Stimulated activated CD8-positive, alpha-beta memory T cell treated with anti-CD3 and anti-CD28 coated beads, Interleukin-12 subunit alpha, Interleukin-12 subunit beta, amount 100 ng/mL, for 24 hours (primary cell): ENCODE measurements at regions not wholly inside any gene's neighbourhood (a gene's known extent, or its start where the extent isn't known, plus 50 kb on each side); places are given as distances from the start of the nearest gene placed in this dataset.

ENCODE experiments used
- DNase-seq: peaks from one replicate; pipeline ENCODE4 v3.0.0-alpha.2; 2020; ENCODE audit errors: extremely low read depth

DNA sequence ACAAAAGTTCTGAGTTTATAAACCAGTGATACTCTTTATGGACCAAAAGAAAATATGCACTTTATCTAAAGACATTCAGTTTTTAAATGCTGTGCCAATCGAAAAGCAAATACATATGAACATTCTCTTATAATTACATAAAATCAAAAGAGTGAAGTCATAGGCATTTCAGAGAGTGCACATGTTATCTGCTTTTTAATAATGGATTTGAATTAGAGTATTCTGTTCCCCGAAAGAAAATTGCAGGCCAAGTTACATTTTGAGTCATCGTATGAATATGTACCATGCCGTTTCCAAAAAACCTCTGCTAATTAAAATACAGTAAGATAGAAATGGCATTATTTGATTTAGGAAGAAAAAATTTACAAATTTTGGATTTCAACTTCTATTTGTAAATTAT is 565.7 kb downstream of the ZEB2 start:
- DNase-seq = no peak

DNA sequence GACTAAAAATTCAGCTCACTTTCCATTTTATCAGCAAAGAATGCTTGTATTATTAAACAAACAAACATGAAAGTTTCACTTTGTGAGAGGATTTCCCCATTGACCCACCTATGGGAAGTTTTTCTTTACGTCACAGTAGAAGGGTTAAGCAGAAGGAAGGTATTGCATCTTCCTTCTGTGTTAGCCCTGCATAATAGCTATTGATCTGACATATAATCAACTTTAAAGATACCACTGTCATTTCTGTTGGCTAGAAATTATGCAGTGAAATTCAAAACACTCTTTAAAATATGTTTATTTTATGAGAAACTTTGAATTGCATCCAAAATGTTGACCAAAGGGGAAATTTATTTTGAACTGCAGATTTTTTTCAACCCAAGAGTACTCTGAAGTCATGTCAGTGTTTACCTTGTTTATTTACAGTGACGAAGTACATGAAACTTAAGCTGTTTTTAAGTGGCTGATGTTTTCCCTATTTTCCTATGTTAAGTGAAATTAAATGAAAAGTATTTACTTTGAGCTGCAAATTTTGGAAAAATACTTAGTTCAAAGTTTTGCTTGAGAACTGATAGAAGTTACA is 566.4 kb downstream of the ZEB2 start:
- DNase-seq = no peak

DNA sequence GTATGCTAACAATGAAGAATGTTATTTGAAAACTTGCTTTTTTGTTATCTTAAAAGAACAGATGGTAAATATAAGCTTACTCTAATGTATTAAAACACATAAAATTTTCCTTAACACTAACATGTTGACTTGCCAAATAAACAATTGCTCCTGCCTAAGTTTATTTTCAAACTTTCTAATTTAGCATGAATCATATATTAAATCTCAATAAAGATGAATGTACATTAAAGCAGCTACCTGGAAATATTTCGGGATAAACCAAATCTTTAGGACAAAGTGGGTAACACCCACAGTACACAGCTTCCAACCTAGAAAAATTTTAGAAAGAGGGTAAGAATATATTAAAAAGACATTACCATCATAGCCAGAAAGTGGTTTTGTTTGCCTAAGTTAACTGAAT is 567.4 kb downstream of the ZEB2 start:
- no peak for DNase-seq

- DNase-seq = no peak
Measured at GRCh38 chr2:143950704-143951103, 569.2 kb downstream of the ZEB2 start.

GRCh38 chr2:143949121-143949848 is 570.6 kb downstream of the ZEB2 start:
- DNase-seq = no peak

DNA sequence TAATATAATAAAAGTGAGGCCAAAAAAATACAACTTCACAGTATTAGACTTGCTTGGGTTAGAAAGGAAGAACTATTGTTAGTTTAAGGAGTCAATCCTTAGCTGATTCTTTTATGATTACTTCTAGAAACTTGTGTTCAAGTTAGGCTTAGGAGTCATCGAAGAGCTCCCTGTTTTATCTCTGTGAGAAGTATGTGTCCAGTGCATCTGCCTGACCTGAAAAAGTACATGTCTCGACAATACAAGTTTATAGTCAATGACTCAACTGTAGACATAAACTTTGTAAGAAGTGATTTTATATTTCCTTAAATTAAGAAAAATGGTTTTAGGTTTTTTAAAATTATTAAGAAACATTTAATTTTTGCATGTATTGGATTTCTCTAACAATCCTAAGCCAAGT is 571.2 kb downstream of the ZEB2 start:
- no peak for DNase-seq

DNA sequence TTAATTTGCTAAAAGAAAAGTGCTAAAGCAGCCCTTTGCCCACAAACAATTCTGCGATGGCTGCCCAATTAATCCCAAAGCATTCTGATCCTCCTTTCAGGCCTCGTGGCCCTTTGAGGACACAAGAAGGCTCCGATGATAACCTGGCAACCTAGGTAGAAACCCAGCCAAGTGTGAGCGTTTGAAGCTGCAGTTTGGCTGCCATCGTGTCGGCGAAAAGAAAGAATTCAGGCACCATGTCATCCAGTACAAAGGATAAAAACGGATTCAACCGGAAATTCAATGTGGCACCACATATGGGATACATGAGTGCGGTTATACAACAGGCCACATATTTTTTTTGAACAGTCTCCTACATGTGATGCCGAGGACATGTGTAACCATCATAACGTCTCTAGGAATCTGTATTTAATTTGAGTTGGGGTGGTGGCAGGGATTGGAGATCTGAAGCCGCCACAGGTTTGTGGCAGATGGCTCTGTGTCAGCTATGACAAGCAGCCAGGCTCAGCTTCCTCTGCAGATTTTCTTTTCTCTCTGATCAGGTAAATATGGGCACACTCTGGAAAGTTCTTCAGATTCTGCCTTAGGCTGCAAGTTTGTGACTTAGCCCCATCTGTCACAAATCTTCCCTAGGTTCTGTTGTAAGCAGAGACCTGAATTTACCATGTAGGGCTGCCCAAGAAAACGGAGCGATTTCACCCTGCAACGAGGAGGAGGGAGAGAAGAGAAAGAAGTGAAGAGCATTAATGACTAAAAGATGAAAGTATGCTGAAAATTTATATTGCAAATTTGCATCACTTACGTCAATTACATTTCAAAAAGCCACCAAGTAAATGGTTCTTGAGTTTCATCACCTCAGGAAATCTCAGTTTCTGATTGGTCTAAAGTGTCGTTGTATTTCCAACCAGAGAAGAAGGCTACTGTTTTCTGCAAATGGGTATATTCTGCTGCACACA is 573.2 kb downstream of the ZEB2 start:
- DNase-seq = no peak

GRCh38 chr2:143942486-143942885 is 577.4 kb downstream of the ZEB2 start:
- DNase-seq = no peak

DNA sequence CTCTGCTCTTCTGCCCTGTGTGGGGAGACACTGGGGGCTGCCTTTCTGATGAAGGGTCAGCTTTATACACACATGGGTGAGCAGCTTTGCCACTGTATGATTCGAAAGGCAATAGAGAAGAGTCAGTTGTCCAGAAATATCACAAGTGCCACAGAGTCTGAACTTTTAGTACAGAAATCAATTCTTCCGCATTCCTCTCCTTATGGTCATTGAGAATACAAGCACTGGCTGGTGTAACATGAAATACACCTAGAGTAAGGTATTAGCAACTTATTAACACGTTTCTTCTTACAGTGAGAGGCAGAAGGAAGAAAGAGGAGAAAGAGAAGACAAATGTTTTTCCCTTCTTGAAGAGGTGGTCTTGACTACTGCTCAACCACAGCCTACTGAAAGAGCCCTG is 579.2 kb downstream of the ZEB2 start:
- DNase-seq = no peak

DNA sequence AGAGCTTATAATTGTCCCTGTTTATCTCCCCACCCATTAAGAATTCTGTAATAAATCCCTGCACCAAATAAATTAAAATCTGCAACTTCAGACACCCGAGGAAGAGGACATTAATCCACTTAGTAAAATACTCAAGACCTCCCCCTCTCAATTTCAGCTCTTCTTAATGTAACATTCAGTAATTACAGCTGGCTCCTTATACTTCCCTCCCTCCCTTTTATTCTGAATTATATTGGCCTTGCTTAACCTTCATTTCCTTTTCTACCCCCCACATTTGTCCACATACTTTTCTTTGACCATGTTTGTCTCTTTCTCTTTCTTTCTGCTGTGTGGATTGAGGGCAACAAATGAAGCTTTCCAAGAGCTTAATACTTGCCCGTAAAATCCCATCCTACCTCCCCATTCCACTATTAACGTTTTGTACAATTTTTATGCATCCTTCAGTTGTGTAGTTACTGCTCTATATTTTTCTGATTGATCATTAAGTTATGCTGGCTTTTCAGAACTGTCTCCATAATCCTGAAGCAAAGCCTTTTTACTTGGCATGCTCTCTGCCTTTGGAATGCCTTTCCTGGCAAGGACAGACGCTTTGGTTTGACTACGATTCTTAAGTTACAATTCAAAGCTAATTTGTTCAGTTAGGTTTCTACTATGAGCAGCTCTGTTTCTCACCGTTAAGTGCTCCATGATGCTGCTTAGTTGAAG is 580.1 kb downstream of the ZEB2 start:
- DNase-seq = no peak

DNA sequence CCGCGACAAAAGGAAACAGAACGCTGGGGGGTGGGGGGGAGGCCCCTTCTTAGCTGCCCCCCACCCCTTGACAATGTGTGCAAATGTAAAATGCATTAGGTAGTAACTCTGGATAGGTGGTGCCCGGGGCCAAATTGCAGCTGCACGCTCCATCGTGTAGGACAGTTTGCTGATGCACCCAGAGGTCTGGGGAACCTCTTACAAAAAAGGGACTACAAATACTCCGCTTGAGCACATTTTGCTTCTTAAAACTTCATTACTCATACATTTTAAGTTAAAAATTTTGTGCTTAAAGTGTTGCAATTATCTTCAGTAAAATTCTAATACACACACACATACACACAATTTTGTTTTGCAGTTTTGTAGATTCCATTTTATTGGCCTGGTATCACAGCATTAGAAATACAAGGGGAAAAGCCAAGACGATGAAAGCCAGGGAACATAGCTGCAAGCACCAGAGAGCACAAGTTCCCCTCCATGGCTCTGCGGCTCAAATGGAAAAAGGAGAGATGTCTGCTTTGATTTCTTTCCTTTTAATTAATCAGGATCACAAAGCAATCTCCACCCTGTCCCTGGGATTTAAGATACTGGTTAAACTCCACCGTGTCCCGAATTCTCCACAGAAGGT is 582.1 kb downstream of the ZEB2 start:
- no peak for DNase-seq

GRCh38 chr2:143936848-143937722 is 582.8 kb downstream of the ZEB2 start:
- no peak for DNase-seq

DNA sequence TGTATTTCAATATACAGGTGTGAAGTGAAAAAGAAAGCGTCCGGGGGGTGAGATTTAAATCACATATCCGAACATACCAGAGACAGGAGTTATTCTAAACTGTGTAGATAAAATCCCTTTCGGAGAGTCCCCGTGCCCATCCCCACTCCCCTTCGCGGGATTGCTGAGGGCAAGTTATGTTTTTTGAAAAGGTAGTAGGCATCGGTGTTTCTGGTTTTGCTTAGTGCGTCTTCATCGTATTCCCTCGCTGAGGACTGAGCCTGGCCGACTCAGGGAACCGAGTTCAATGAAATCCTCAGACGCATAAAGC is 583.4 kb downstream of the ZEB2 start:
- DNase-seq = no peak

GRCh38 chr2:143935482-143935752 is 584.5 kb downstream of the ZEB2 start:
- DNase-seq = no peak

DNA sequence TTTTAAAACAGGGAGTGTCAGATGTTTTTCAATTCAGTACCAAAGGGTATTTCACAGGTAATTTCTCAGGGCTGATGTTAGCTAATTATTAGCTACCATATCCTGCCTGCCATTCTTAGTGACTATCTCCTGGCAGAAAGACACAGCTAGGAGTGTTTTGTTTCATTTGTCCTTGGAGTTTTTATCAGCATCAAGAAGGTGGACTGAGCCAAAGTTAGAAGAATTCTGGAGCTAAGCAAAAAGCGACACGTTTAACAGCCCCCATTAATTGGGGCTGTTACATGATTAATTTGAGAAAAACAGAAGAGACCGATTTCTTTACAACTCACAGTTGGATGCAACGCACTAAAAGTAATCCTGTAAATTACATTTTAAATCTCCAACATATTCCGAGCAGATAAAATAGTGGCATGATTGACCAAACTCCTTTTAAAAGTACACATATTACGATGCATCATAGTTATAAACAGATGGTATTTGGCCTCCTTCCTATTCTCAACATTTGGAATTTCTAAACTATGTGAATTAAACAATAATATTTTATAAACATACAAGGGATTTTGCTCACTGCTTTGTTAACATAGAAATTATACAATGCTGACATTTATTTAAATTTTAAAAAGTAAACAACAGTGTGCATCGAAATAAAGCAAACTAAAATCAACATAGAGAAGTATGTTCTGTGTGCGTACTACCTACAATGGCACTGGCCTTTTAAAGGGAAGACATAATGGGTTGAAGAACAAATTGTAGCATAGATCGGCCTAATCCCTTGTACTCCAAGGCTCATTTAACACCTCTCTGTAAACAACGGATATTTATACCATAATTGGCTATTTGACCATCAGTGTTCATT is 585.1 kb downstream of the ZEB2 start:
- DNase-seq = no peak

- DNase-seq = no peak
Measured at GRCh38 chr2:143933946-143934569, 585.9 kb downstream of the ZEB2 start.

GRCh38 chr2:143930891-143931290 is 589.0 kb downstream of the ZEB2 start:
- DNase-seq = no peak

- no peak for DNase-seq
Measured at GRCh38 chr2:143928613-143929012, 591.3 kb downstream of the ZEB2 start.

- no peak for DNase-seq
Measured at GRCh38 chr2:143928184-143928583, 591.7 kb downstream of the ZEB2 start.

DNA sequence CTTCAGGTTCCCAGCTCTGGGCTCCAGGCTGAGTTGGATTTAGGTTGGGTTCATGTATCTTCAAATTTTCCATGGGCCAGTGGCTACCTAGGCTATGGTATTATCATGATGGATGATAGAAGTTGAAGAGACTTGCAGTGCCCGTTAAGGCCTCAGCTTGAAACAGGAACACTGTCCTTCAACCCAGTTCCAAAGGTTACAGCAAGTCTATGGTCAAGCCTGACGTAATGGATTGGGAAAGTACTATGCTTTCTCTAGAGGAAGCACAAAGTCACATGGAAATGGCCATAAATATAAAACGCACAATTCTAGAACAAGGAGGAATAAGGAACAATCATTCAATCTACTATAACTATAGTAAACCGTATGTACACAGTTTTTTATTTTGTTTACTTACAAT is 593.2 kb downstream of the ZEB2 start:
- DNase-seq = no peak
